Caco-2 (cell line): ENCODE measurements at regions not wholly inside any gene's neighbourhood (a gene's known extent, or its start where the extent isn't known, plus 50 kb on each side); places are given as distances from the start of the nearest gene placed in this dataset.

ENCODE experiments used
- BruUV-seq: library from RNA; stranded (reverse); fragments of 400-500 nt; replicated peaks from 2 replicates; lab custom pipeline; 2021; lab: Mats Ljungman, UMichigan
- CTCF ChIA-PET: fragments of 300-600 bp; sonication (Branson Sonifier 250); formaldehyde crosslinking; loops from one replicate; lab custom pipeline; 2022; ENCODE audit warnings: antibody characterized with exemption; lab: Charles Lee
- POLR2A ChIA-PET: fragments of 300-600 bp; sonication (Branson Sonifier 250); formaldehyde crosslinking; loops from one replicate; lab custom pipeline; 2022; ENCODE audit warnings: antibody characterized with exemption; lab: Charles Lee
- DNase-seq, 2 experiments: peaks; one replicate each; pipeline versions ENCODE4 v3.0.0 to v3.0.0-alpha.2; 2020 to 2022
- H3K27me3 ChIP-seq: replicated peaks from 2 replicates; pipeline ENCODE4 v1.6.0; 2011; ENCODE audit warnings: low read length; ENCODE audit not compliant: control insufficient read depth, insufficient read depth
- H3K36me3 ChIP-seq: 2 replicates; pipeline ENCODE4 v1.5.1; 2011; ENCODE audit warnings: low read length; ENCODE audit not compliant: control insufficient read depth, insufficient read depth
- H3K4me1 ChIP-seq: fragments of 250-450 bp; sonication (Bioruptor Pico); 2 replicates; pipeline ENCODE4 v1.5.1; 2020; ENCODE audit warnings: mild to moderate bottlenecking
- H3K4me3 ChIP-seq: 2 replicates; pipeline ENCODE4 v1.5.1; 2011; ENCODE audit warnings: low read depth, mild to moderate bottlenecking, control low read depth, low read length
- H3K9me3 ChIP-seq: fragments of 250-450 bp; sonication (Bioruptor Pico); 2 replicates; pipeline ENCODE4 v1.5.1; 2020; ENCODE audit warnings: mild to moderate bottlenecking, moderate library complexity
- H3K27ac Mint-ChIP-seq: one replicate; pipeline ENCODE4 v1.8.0; 2022; ENCODE audit warnings: mixed read lengths; ENCODE audit not compliant: unreplicated experiment
- H3K27me3 Mint-ChIP-seq: one replicate; pipeline ENCODE4 v1.8.0; 2022; ENCODE audit warnings: mixed read lengths; ENCODE audit not compliant: insufficient read depth, unreplicated experiment
- H3K36me3 Mint-ChIP-seq: one replicate; pipeline ENCODE4 v1.8.0; 2022; ENCODE audit warnings: mild to moderate bottlenecking, mixed read lengths; ENCODE audit not compliant: insufficient read depth, unreplicated experiment
- H3K4me1 Mint-ChIP-seq: one replicate; pipeline ENCODE4 v1.8.0; 2022; ENCODE audit warnings: low read depth, mixed read lengths; ENCODE audit not compliant: unreplicated experiment
- H3K4me3 Mint-ChIP-seq: one replicate; pipeline ENCODE4 v1.8.0; 2022; ENCODE audit warnings: mild to moderate bottlenecking, moderate library complexity, mixed read lengths; ENCODE audit not compliant: unreplicated experiment
- H3K9me3 Mint-ChIP-seq: one replicate; pipeline ENCODE4 v1.8.0; 2022; ENCODE audit warnings: mixed read lengths; ENCODE audit not compliant: unreplicated experiment
- intact Hi-C: fragments of 100-400 bp; cut with micrococcal nuclease; formaldehyde crosslinking; loops from one replicate; pipeline ENCODE4 v1.10.0; 2022; ENCODE audit not compliant: unreplicated experiment
- TF ChIP-seq, protein P1 (sequence below), 2 experiments: fragments of 200-600 bp in 1 of 2; IDR thresholded peaks; 1 replicate in 1 of 2; 2 replicates in 1 of 2; pipeline versions ENCODE4 v1.5.1 to v1.8.0; 2011 to 2022; ENCODE audit warnings: antibody characterized with exemption in 1 of 2, control low read depth in 1 of 2, inconsistent platforms in 1 of 2, low read depth in 1 of 2, low read length in 1 of 2, mild to moderate bottlenecking in 1 of 2, moderate library complexity in 1 of 2; ENCODE audit not compliant: insufficient read depth in 1 of 2, severe bottlenecking in 1 of 2, unreplicated experiment in 1 of 2

- Histone ChIP-seq H3K4me3 (no peak overlapping the region), H3K36me3 (no peaks in the 10 kb centered on the region), H3K27me3 (no peaks in the 10 kb centered on the region), H3K4me1 (no peaks in the 10 kb centered on the region), H3K9me3 (no peaks in the 10 kb centered on the region)
- DNase-seq: no peak
- H3K4me1 Mint-ChIP-seq: no peaks in the 10 kb centered on the region
- ChIA-PET CTCF (no interaction called here), POLR2A (no interaction called here)
- no peaks in the 10 kb centered on the region for H3K36me3 Mint-ChIP-seq
- H3K9me3 Mint-ChIP-seq: peaks cover 16% of the 10 kb centered on the region
- intact Hi-C loops: no loop called here
- H3K27me3 Mint-ChIP-seq: peaks cover 14% of the 10 kb centered on the region
- H3K27ac Mint-ChIP-seq: no peak overlapping the region
- TF ChIP-seq, protein P1, sequence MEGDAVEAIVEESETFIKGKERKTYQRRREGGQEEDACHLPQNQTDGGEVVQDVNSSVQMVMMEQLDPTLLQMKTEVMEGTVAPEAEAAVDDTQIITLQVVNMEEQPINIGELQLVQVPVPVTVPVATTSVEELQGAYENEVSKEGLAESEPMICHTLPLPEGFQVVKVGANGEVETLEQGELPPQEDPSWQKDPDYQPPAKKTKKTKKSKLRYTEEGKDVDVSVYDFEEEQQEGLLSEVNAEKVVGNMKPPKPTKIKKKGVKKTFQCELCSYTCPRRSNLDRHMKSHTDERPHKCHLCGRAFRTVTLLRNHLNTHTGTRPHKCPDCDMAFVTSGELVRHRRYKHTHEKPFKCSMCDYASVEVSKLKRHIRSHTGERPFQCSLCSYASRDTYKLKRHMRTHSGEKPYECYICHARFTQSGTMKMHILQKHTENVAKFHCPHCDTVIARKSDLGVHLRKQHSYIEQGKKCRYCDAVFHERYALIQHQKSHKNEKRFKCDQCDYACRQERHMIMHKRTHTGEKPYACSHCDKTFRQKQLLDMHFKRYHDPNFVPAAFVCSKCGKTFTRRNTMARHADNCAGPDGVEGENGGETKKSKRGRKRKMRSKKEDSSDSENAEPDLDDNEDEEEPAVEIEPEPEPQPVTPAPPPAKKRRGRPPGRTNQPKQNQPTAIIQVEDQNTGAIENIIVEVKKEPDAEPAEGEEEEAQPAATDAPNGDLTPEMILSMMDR (IDR thresholded peaks at IDR 0.05; ENCODE audit: insufficient read depth in 1 of 2, low read depth in 1 of 2, low read length in 1 of 2, severe bottlenecking in 1 of 2, unreplicated experiment in 1 of 2): no peak
- H3K4me3 Mint-ChIP-seq: no peak overlapping the region
- BruUV-seq: no TSS peak
Observed at GRCh38 chr19:32129141-32129540, 216.3 kb upstream of the ZNF507 start.

DNA sequence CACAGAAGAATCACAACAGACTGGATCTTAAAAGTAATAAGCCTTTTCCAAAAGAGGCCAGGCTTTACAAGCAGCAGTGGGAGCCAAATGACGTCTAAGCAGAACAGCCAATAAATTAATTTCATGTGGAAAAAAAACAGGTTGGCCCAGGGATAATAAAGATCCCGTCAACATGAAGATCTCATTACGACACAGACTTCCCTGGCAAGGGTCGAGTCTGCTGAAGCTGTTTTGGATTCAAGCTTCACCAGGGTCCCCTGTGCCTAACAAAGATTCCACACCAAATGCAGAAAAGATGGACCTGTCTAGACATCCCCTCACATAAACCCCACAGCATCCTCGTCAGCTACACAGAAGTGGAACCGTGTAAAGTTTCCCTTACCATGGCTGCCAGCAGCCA, 215.1 kb upstream of the ZNF507 start:
- TF ChIP-seq, protein P1 (IDR thresholded peaks at IDR 0.05; ENCODE audit: insufficient read depth in 1 of 2, low read depth in 1 of 2, low read length in 1 of 2, severe bottlenecking in 1 of 2, unreplicated experiment in 1 of 2): no peak
- CTCF ChIA-PET: no interaction called here
- BruUV-seq: no TSS peak

DNA sequence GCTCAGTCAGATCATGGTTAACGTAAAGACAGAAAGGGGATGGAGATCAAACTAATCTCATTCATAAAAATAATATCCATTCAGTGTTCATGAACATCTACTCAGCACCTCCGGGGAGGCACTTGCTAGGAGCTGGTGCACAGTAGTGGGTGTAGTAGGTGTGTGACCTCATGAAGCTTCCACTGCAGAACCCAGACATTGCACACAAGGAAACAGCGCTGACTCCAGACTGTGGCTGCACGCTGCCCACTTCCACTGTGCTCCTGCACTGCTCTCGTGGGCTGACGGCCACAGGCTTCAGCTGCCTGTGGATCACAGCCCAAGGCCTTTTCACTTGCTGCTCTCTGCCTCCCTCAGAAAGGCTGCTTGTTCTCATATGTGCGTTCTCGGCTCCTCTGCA, 214.4 kb upstream of the ZNF507 start:
- H3K4me1 Mint-ChIP-seq: no peaks in the 10 kb centered on the region
- H3K9me3 Mint-ChIP-seq: peaks cover 16% of the 10 kb centered on the region
- no peak for DNase-seq
- no peaks in the 10 kb centered on the region for H3K36me3 Mint-ChIP-seq
- no TSS peak for BruUV-seq
- H3K4me3 Mint-ChIP-seq: no peak overlapping the region
- Histone ChIP-seq H3K4me3 (no peak overlapping the region), H3K36me3 (no peaks in the 10 kb centered on the region), H3K27me3 (no peaks in the 10 kb centered on the region), H3K9me3 (no peaks in the 10 kb centered on the region), H3K4me1 (no peaks in the 10 kb centered on the region)
- intact Hi-C loops: no loop called here
- TF ChIP-seq, protein P1 (IDR thresholded peaks at IDR 0.05; ENCODE audit: insufficient read depth in 1 of 2, low read depth in 1 of 2, low read length in 1 of 2, severe bottlenecking in 1 of 2, unreplicated experiment in 1 of 2): no peak
- ChIA-PET CTCF (no interaction called here), POLR2A (no interaction called here)
- peaks cover 17% of the 10 kb centered on the region for H3K27me3 Mint-ChIP-seq
- no peak overlapping the region for H3K27ac Mint-ChIP-seq

More for the DNA sequence above, 215.1 kb upstream of the ZNF507 start:
- H3K9me3 ChIP-seq: no peaks in the 10 kb centered on the region
- POLR2A ChIA-PET: no interaction called here
- intact Hi-C loops: no loop called here
- no peak overlapping the region for H3K27ac Mint-ChIP-seq
- no peaks in the 10 kb centered on the region for H3K4me1 Mint-ChIP-seq
- H3K36me3 Mint-ChIP-seq: no peaks in the 10 kb centered on the region
- no peaks in the 10 kb centered on the region for H3K36me3 ChIP-seq
- peaks cover 16% of the 10 kb centered on the region for H3K9me3 Mint-ChIP-seq
- H3K27me3 ChIP-seq: no peaks in the 10 kb centered on the region
- H3K4me3 ChIP-seq: no peak overlapping the region
- H3K4me3 Mint-ChIP-seq: no peak overlapping the region
- H3K4me1 ChIP-seq: no peaks in the 10 kb centered on the region
- no peak for DNase-seq
- H3K27me3 Mint-ChIP-seq: peaks cover 14% of the 10 kb centered on the region
